RWPE1 (cell line): ENCODE measurements at regions not wholly inside any gene's neighbourhood (a gene's known extent, or its start where the extent isn't known, plus 50 kb on each side); places are given as distances from the start of the nearest gene placed in this dataset.

ENCODE experiments used
- CTCF ChIA-PET: fragments of 350-600 bp; sonication (Branson Sonifier 250); formaldehyde crosslinking; extraction: SDS; loops from one replicate; lab custom pipeline; 2021; lab: Yijun Ruan, JAX
- POLR2A ChIA-PET: fragments of 400-600 bp; formaldehyde crosslinking; extraction: SDS; loops from one replicate; lab custom pipeline; 2020; ENCODE audit warnings: antibody characterized with exemption; ENCODE audit not compliant: low non-redundant PET; lab: Yijun Ruan, JAX
- DNase-seq: peaks from one replicate; pipeline ENCODE4 v3.0.0; 2012; ENCODE audit warnings: low spot score
- H3K27ac ChIP-seq: fragments of 450-650 bp; 2 replicates; pipeline ENCODE4 v1.5.1; 2017
- TF ChIP-seq, protein P1 (sequence below): fragments of 450-650 bp; conservative IDR thresholded peaks from 2 replicates; pipeline ENCODE4 v1.5.1; 2017; ENCODE audit warnings: low read depth, mild to moderate bottlenecking

GRCh38 chr15:87638554-87639083 lies 617.9 kb downstream of the NTRK3 start:
- no peak for DNase-seq
- TF ChIP-seq, protein P1, sequence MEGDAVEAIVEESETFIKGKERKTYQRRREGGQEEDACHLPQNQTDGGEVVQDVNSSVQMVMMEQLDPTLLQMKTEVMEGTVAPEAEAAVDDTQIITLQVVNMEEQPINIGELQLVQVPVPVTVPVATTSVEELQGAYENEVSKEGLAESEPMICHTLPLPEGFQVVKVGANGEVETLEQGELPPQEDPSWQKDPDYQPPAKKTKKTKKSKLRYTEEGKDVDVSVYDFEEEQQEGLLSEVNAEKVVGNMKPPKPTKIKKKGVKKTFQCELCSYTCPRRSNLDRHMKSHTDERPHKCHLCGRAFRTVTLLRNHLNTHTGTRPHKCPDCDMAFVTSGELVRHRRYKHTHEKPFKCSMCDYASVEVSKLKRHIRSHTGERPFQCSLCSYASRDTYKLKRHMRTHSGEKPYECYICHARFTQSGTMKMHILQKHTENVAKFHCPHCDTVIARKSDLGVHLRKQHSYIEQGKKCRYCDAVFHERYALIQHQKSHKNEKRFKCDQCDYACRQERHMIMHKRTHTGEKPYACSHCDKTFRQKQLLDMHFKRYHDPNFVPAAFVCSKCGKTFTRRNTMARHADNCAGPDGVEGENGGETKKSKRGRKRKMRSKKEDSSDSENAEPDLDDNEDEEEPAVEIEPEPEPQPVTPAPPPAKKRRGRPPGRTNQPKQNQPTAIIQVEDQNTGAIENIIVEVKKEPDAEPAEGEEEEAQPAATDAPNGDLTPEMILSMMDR: no peak
- ChIA-PET POLR2A (no interaction called here), CTCF (no interaction called here)
- no peak overlapping the region for H3K27ac ChIP-seq

- no peak for DNase-seq
- ChIA-PET POLR2A (no interaction called here), CTCF (no interaction called here)
- TF ChIP-seq, protein P1: no peak
- H3K27ac ChIP-seq: no peak overlapping the region
Observed at GRCh38 chr15:87634361-87634760, 622.2 kb downstream of the NTRK3 start.

DNA sequence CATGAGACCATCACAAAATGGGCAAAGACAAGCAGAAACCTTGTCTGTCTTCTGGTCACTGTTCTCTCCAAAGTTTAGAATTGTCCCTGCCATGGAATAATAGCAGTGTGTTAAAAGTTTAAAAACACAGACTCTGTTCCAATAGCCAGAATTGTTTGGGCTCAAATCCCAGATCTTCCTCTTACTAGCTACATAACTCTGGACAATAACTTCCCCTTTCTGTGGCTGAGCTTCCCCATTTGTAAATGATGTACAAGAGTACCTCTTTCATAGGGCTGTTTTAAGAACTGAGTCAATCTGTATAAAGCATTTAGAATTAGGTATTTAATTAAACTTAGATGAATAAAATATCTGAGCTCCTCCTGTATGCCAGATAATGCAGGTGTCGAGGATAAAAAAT lies 623.0 kb downstream of the NTRK3 start:
- no peak for DNase-seq
- POLR2A ChIA-PET: no interaction called here
- CTCF ChIA-PET: no interaction called here

GRCh38 chr15:87632364-87632763 lies 624.2 kb downstream of the NTRK3 start:
- POLR2A ChIA-PET: no interaction called here
- no peak overlapping the region for H3K27ac ChIP-seq
- TF ChIP-seq, protein P1: no peak
- CTCF ChIA-PET: no interaction called here
- DNase-seq: no peak

More for the DNA sequence above, 623.0 kb downstream of the NTRK3 start:
- TF ChIP-seq, protein P1: no peak
- no peak overlapping the region for H3K27ac ChIP-seq

DNA sequence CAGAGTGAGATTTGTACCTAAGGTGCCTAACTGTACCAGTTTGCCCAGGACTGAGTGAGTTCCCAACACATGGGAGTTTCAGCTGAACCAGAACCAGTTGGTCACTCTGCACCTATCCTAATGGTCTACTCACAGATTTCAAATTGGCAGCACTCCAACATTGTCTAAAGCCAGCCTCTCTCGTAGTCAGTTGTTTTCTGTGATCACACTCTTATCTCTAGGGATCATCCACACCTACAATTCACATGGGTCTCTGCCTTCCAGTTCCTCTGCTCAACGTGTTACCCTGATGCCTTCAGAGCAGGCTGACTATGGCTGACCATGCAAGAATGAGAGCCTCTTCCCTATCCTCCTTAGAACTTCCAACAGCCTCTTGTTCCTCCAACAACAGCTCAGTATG lies 624.8 kb downstream of the NTRK3 start:
- no peak overlapping the region for H3K27ac ChIP-seq
- CTCF ChIA-PET: no interaction called here
- DNase-seq: no peak
- POLR2A ChIA-PET: no interaction called here
- TF ChIP-seq, protein P1: no peak

DNA sequence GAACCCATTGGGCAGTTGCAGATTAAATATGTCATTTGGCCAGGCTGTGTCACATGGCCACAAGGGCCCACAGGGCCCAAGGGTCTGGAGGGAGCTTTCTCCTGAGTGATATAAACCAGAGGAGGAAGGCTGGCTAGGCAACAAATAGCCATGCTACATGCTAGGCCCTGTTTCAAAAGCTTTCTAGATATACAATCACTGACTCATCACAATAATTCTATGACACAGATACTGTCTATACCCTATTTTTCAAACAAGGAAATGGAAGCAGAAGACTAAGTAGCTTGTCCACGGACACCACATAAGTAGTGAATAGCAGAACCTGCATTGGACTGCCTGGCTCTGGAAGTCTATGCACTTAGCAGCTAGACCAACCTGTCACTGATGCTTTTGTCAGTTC lies 625.4 kb downstream of the NTRK3 start:
- CTCF ChIA-PET: no interaction called here
- TF ChIP-seq, protein P1: no peak
- H3K27ac ChIP-seq: no peak overlapping the region
- no peak for DNase-seq
- POLR2A ChIA-PET: no interaction called here
